Ascending aorta (tissue), 2 donors: ENCODE measurements at regions not wholly inside any gene's neighbourhood (a gene's known extent, or its start where the extent isn't known, plus 50 kb on each side); places are given as distances from the start of the nearest gene placed in this dataset.

Experiments
- DNase-seq, 2 donors: peaks; one replicate each; pipeline ENCODE4 v3.0.0-alpha.2; 2019; ENCODE audit warnings: low spot score in 2 of 2
- H3K27ac ChIP-seq, 2 donors: fragments of 200-600 bp; sonication (generic); one replicate each; pipeline ENCODE4 v1.5.1; 2016 to 2017; ENCODE audit warnings: mild to moderate bottlenecking in 1 of 2
- H3K27me3 ChIP-seq: fragments of 200-600 bp; sonication (generic); one replicate; pipeline ENCODE4 v1.5.1; 2017
- H3K36me3 ChIP-seq, 2 donors: fragments of 200-600 bp; sonication (generic); one replicate each; pipeline ENCODE4 v1.5.1; 2016
- H3K4me1 ChIP-seq, 2 donors: fragments of 200-600 bp; sonication (generic); one replicate each; pipeline ENCODE4 v1.5.1; 2016 to 2017; ENCODE audit warnings: mild to moderate bottlenecking in 1 of 2
- H3K4me3 ChIP-seq, 2 donors: fragments of 200-600 bp; sonication (generic); one replicate each; pipeline ENCODE4 v1.5.1; 2016 to 2017; ENCODE audit warnings: mild to moderate bottlenecking in 1 of 2
- H3K9me3 ChIP-seq, 2 donors: fragments of 200-600 bp; sonication (generic); one replicate each; pipeline ENCODE4 v1.5.1; 2016
- intact Hi-C: fragments of 100-400 bp; cut with DNase I; formaldehyde crosslinking; loops from one replicate; pipeline ENCODE4 v1.15.1; 2023
- TF ChIP-seq, protein P1 (sequence below), 3 experiments: fragments of 200-600 bp in 2 of 3; fragments of 450-650 bp in 1 of 3; sonication (generic) in 2 of 3; IDR thresholded peaks; one replicate each; pipeline ENCODE4 v1.5.1; 2016 to 2019; ENCODE audit warnings: antibody characterized with exemption in 3 of 3, mild to moderate bottlenecking in 1 of 3, moderate library complexity in 1 of 3

DNA sequence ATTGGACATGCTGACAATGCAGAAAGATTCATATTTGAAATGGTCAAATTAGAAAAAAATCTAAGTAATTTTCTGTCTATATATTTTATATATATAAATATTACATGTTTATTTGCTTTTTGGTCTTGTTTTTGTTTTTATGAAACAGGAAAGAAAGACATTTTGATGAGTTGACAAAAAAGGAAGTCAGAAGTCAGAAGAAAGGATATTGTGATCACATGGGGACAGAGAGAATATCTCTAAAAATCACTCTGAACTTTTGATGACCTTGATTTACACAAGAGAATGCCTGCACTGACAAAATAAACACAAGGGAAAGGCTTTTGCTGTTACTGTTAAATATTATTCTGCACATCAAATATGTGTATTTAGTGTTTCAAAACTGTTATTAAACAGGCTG is 811.2 kb downstream of the SI start:
- Histone ChIP-seq H3K27ac (no peak overlapping the region), H3K4me3 (no peak overlapping the region), H3K4me1 (no peaks in the 10 kb centered on the region), H3K27me3 (no peaks in the 10 kb centered on the region), H3K9me3 (no peaks in the 10 kb centered on the region), H3K36me3 (no peaks in the 10 kb centered on the region)
- TF ChIP-seq, protein P1, sequence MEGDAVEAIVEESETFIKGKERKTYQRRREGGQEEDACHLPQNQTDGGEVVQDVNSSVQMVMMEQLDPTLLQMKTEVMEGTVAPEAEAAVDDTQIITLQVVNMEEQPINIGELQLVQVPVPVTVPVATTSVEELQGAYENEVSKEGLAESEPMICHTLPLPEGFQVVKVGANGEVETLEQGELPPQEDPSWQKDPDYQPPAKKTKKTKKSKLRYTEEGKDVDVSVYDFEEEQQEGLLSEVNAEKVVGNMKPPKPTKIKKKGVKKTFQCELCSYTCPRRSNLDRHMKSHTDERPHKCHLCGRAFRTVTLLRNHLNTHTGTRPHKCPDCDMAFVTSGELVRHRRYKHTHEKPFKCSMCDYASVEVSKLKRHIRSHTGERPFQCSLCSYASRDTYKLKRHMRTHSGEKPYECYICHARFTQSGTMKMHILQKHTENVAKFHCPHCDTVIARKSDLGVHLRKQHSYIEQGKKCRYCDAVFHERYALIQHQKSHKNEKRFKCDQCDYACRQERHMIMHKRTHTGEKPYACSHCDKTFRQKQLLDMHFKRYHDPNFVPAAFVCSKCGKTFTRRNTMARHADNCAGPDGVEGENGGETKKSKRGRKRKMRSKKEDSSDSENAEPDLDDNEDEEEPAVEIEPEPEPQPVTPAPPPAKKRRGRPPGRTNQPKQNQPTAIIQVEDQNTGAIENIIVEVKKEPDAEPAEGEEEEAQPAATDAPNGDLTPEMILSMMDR (IDR thresholded peaks at IDR 0.05), result no peak
- no peak for DNase-seq
- intact Hi-C loops, result no loop called here

DNA sequence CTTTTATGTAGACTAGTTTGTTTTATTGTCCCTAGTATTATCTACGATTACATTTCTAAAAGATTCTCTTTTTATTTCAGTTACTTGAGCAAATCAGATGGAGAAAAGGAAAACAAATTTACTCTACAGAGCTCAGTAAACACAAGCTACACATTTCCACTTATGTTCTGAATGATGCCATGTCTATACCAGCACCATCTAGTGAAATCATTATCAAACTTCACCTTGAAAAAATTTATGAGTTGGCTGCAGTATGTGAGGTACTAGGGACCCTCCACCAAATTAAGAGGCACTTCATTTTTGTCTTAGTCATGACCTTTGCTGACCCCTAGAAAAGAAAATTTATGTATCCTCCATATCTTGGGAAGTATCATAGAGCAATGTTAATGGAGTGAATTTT is 827.4 kb downstream of the SI start:
- Histone ChIP-seq H3K36me3 (no peaks in the 10 kb centered on the region), H3K27me3 (no peaks in the 10 kb centered on the region), H3K4me1 (no peaks in the 10 kb centered on the region), H3K9me3 (no peaks in the 10 kb centered on the region), H3K4me3 (no peak overlapping the region), H3K27ac (no peak overlapping the region)
- DNase-seq, result no peak
- intact Hi-C loops, result no loop called here
- TF ChIP-seq, protein P1 (IDR thresholded peaks at IDR 0.05), result no peak

DNA sequence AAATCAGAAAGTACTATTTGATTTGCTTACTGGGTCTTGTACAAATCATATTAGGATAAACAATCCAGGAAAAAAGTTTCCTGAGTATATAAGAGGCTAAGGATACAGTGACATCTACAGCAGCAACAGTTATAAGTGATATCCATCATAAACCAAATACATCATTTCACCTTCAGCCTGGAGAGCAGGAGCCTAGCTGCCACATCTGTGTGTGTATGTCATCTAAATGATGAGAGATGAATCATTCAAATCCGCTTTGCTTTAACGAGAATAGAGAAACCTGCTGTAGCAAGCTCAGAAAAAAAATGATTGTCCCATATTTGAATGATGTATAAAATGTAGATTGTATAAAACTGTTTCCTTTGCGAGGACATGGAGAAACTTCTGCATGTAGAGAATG is 841.4 kb downstream of the SI start:
- intact Hi-C loops, result no loop called here

DNA sequence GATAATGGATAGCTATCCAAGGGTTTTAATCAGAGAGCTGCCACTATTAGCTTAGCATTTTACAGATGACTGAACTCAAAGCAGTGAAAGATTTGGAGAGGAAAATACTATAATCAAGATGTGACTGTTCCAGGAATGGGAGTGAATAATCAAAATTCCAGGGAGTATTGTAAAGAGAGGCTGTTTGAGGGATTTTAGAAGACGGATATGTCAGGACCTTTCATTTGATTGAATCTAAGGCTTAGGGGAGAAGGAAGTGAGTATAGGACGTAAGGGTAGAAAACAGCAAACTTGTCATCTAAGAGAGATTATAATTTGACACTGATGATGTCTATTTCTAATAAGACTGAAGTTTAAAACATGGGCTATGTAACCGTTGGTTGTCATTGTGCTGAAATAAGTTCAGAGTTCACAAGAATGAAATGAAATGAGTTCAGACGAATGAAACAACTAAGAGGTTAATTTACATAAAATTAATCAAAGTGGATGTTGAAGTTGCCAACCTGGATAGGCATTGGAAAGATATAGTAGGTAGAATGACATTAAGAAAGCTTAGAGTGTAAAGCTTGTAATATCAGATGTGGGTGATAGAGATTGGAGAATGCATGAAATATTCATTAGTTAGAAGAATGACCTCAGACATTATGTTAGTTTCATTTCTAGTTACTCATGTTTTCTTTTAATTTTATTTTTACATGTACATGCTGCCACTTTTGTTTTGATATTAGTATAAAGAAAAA is 842.8 kb downstream of the SI start:
- DNase-seq, result no peak
- TF ChIP-seq, protein P1 (IDR thresholded peaks at IDR 0.05), result no peak
- Histone ChIP-seq H3K27ac (no peak overlapping the region), H3K9me3 (no peaks in the 10 kb centered on the region), H3K36me3 (no peaks in the 10 kb centered on the region), H3K4me3 (no peak overlapping the region), H3K4me1 (no peaks in the 10 kb centered on the region), H3K27me3 (no peaks in the 10 kb centered on the region)
- intact Hi-C loops, result no loop called here

More for the DNA sequence above, 841.4 kb downstream of the SI start:
- Histone ChIP-seq H3K27me3 (no peaks in the 10 kb centered on the region), H3K9me3 (no peaks in the 10 kb centered on the region), H3K36me3 (no peaks in the 10 kb centered on the region), H3K4me1 (no peaks in the 10 kb centered on the region), H3K27ac (no peak overlapping the region), H3K4me3 (no peak overlapping the region)
- no peak for DNase-seq
- TF ChIP-seq, protein P1 (IDR thresholded peaks at IDR 0.05), result no peak

DNA sequence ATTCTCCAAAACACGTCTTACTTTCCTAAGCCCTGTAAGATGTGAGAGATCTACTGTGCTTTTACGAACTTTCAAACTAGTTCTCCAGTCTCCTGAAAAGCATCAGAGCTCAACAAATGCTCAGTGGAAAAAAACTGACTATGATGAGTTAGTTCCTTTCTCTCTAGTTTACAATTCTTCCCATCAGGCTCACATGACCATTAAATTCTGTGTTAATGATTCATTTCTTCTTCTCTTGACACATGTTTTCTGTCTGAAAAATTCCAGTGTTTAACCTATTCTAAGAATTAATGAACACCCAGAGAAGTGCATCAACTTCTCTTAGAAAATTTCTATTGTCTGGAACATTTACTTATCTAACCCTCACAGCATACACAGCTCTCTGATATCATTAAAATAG is 844.3 kb downstream of the SI start:
- no peak for DNase-seq
- Histone ChIP-seq H3K4me1 (no peaks in the 10 kb centered on the region), H3K27me3 (no peaks in the 10 kb centered on the region), H3K4me3 (no peak overlapping the region), H3K9me3 (no peaks in the 10 kb centered on the region), H3K36me3 (no peaks in the 10 kb centered on the region), H3K27ac (no peak overlapping the region)
- TF ChIP-seq, protein P1 (IDR thresholded peaks at IDR 0.05), result no peak
- intact Hi-C loops, result no loop called here

DNA sequence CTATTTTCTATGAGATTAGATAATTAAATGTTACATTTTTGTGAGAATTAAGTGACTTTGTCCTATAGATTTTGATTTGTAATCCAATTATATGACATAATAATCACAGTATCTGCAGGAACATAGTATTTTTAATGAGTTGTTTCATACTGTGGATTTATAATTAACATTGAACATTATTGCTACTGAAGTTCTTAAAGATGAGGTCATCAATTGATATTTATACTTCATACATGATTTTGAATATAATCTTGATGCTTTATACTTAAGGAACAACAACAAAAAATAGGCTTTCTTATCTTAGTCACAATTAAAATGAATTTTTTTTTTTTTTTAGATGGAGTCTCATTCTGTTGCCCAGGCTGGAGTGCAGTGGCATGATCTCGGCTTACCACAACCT is 846.6 kb downstream of the SI start:
- TF ChIP-seq, protein P1 (IDR thresholded peaks at IDR 0.05), result no peak
- no peaks in the 10 kb centered on the region for H3K4me1 ChIP-seq
- H3K4me3 ChIP-seq, result no peak overlapping the region
- H3K9me3 ChIP-seq, result no peaks in the 10 kb centered on the region
- intact Hi-C loops, result no loop called here
- H3K36me3 ChIP-seq, result no peaks in the 10 kb centered on the region
- DNase-seq, result no peak
- no peak overlapping the region for H3K27ac ChIP-seq
- no peaks in the 10 kb centered on the region for H3K27me3 ChIP-seq
